EL (cell line): ENCODE measurements at regions not wholly inside any gene's neighbourhood (a gene's known extent, or its start where the extent isn't known, plus 50 kb on each side); places are given as distances from the start of the nearest gene placed in this dataset.

ENCODE experiments used
- DNase-seq: peaks from one replicate; pipeline ENCODE4 v3.0.0-alpha.2; 2016

- no peak for DNase-seq
Measured at GRCh38 chr14:86858591-86858990, 1134.4 kb downstream of the GALC start.

- DNase-seq, result peak; percentile 62
Measured at GRCh38 chr14:86858031-86858430, 1135.0 kb downstream of the GALC start.

- DNase-seq, result peak; percentile 92
Measured at GRCh38 chr14:86852530-86852929, 1140.5 kb downstream of the GALC start.

- peak; percentile 54 for DNase-seq
Measured at GRCh38 chr14:86847140-86847539, 1145.8 kb downstream of the GALC start.

- peak; percentile 6 for DNase-seq
Measured at GRCh38 chr14:86838363-86838762, 1154.6 kb downstream of the GALC start.

- DNase-seq, result no peak
Measured at GRCh38 chr14:86826661-86827060, 1166.3 kb downstream of the GALC start.

- DNase-seq, result no peak
Measured at GRCh38 chr14:86824167-86824566, 1168.8 kb downstream of the GALC start.

GRCh38 chr14:86823581-86823980 lies 1169.4 kb downstream of the GALC start:
- DNase-seq, result no peak

- peak; percentile 32 for DNase-seq
Measured at GRCh38 chr14:86815341-86815740, 1177.6 kb downstream of the GALC start.

GRCh38 chr14:86802726-86803125 lies 1190.3 kb downstream of the GALC start:
- no peak for DNase-seq

GRCh38 chr14:86799244-86799647 lies 1193.7 kb downstream of the GALC start:
- peak; percentile 97 for DNase-seq

GRCh38 chr14:86798330-86798729 lies 1194.7 kb downstream of the GALC start:
- DNase-seq, result no peak

GRCh38 chr14:86797075-86797351 lies 1196.0 kb downstream of the GALC start:
- no peak for DNase-seq

GRCh38 chr14:86796221-86797074 lies 1196.5 kb downstream of the GALC start:
- DNase-seq, result peak; percentile 35

GRCh38 chr14:86794689-86795088 lies 1198.3 kb downstream of the GALC start:
- DNase-seq, result no peak

- DNase-seq, result peak; percentile 8
Measured at GRCh38 chr14:86790408-86791364, 1202.3 kb downstream of the GALC start.

- peak; percentile 44 for DNase-seq
Measured at GRCh38 chr14:86788224-86788623, 1204.8 kb downstream of the GALC start.

- peak; percentile 62 for DNase-seq
Measured at GRCh38 chr14:86787717-86788116, 1205.3 kb downstream of the GALC start.

- no peak for DNase-seq
Measured at GRCh38 chr14:86782092-86782580, 1210.8 kb downstream of the GALC start.

- DNase-seq, result no peak
Measured at GRCh38 chr14:86780876-86781510, 1212.0 kb downstream of the GALC start.

GRCh38 chr14:86780461-86780860 lies 1212.5 kb downstream of the GALC start:
- DNase-seq, result no peak

GRCh38 chr14:86779416-86779815 lies 1213.6 kb downstream of the GALC start:
- DNase-seq, result peak; percentile 27

GRCh38 chr14:86777963-86778602 lies 1214.9 kb downstream of the GALC start:
- peak; percentile 79 for DNase-seq
